ENCODE measurements at regions not wholly inside any gene's neighbourhood (a gene's known extent, or its start where the extent isn't known, plus 50 kb on each side); places are given as distances from the start of the nearest gene placed in this dataset.

GRCh38 chr11:28393348-28393747 lies 285.2 kb downstream of the METTL15 start:
- WGBS (ENCODE audit: low lambda C conversion rate) = 50% methylated on average over 3 of the region's 5 CpGs
- Histone ChIP-seq H4K20me1 (ENCODE audit: insufficient read depth) (no peaks in the 10 kb centered on the region), H3K27me3 (ENCODE audit: insufficient read depth) (no peaks in the 10 kb centered on the region), H3K4me2 (no peak overlapping the region), H3K36me3 (replicated peaks in 1 of 2; ENCODE audit: control insufficient read depth in 1 of 2, insufficient read depth in 2 of 2, low read length in 1 of 2) (no peaks in the 10 kb centered on the region), H3K27ac (ENCODE audit: low read depth in 2 of 2, low read length in 1 of 2) (no peak overlapping the region), H3K79me2 (ENCODE audit: insufficient read depth) (no peaks in the 10 kb centered on the region), H3K9me3 (no peaks in the 10 kb centered on the region), H2AFZ (ENCODE audit: low read depth) (no peak overlapping the region), H3F3A (replicated peaks; ENCODE audit: insufficient read depth) (no peaks in the 10 kb centered on the region), H3K9ac (no peak overlapping the region), H3K4me1 (ENCODE audit: control insufficient read depth in 1 of 2, insufficient read depth in 2 of 2, low read depth in 1 of 2, low read length in 1 of 2) (no peaks in the 10 kb centered on the region), H3K9me2 (no peaks in the 10 kb centered on the region), H3K4me3 (ENCODE audit: low read depth in 2 of 2, low read length in 1 of 2) (no peak overlapping the region)
- TF ChIP-seq FOSL2 (IDR thresholded peaks at IDR 0.05; ENCODE audit: borderline replicate concordance, low read depth) (no peak), SMC3 (IDR thresholded peaks at IDR 0.05; ENCODE audit: low read depth, low read length) (no peak), ZBTB33 (IDR thresholded peaks at IDR 0.05; ENCODE audit: borderline replicate concordance, low read depth) (no peak), EP300 (IDR thresholded peaks at IDR 0.05; ENCODE audit: borderline replicate concordance in 1 of 2, low read depth in 1 of 2, low read length in 1 of 2) (no peak), CTCF (IDR thresholded peaks at IDR 0.05) (no peak), MEF2A (IDR thresholded peaks at IDR 0.05; ENCODE audit: borderline replicate concordance, low read depth) (no peak), USF1 (IDR thresholded peaks at IDR 0.05; ENCODE audit: borderline replicate concordance, low read depth) (no peak), GABPA (IDR thresholded peaks at IDR 0.05; ENCODE audit: low read depth) (no peak), REST (IDR thresholded peaks at IDR 0.05; ENCODE audit: low read depth, low read length) (no peak), PBX3 (IDR thresholded peaks at IDR 0.05) (no peak), FOXJ3 (CRISPR knock-in tag; IDR thresholded peaks at IDR 0.05) (no peak), MAX (IDR thresholded peaks at IDR 0.05; ENCODE audit: low read depth) (no peak), ELF1 (IDR thresholded peaks at IDR 0.05) (no peak), RCOR1 (IDR thresholded peaks at IDR 0.05; ENCODE audit: low read length) (no peak), FOXM1 (IDR thresholded peaks at IDR 0.05; ENCODE audit: low read depth) (no peak), POLR2AphosphoS5 (IDR thresholded peaks at IDR 0.05; ENCODE audit: low read depth, low read length) (no peak), NFIC (IDR thresholded peaks at IDR 0.05; ENCODE audit: borderline replicate concordance) (no peak)
- POLR2A ChIA-PET = no interaction called here
- CTCF ChIA-PET = no interaction called here
- no peak for DNase-seq
